GM10248 (cell line): ENCODE measurements at regions not wholly inside any gene's neighbourhood (a gene's known extent, or its start where the extent isn't known, plus 50 kb on each side); places are given as distances from the start of the nearest gene placed in this dataset.

Experiments
- CTCF ChIA-PET: fragments of 300-600 bp; sonication (Branson Sonifier 250); formaldehyde crosslinking; extraction: SDS; loops from one replicate; lab custom pipeline; 2021; ENCODE audit warnings: antibody characterized with exemption; lab: Yijun Ruan, JAX
- POLR2A ChIA-PET: fragments of 350-650 bp; sonication (Branson Sonifier 250); formaldehyde crosslinking; extraction: SDS; loops from one replicate; lab custom pipeline; 2020; ENCODE audit warnings: antibody characterized with exemption; lab: Yijun Ruan, JAX
- DNase-seq: peaks from one replicate; pipeline ENCODE4 v3.0.0; 2012; ENCODE audit errors: extremely low spot score
- CTCF ChIP-seq: IDR thresholded peaks from 2 replicates; pipeline ENCODE4 v1.5.1; 2012; ENCODE audit warnings: mild to moderate bottlenecking, low read depth; ENCODE audit errors: extremely low read depth, missing control alignments, control extremely low read depth

- ChIA-PET POLR2A (no interaction called here), CTCF (interaction anchor here (1.5 kb wide), 1 partner anchor 9 kb away, joined by 4 read pairs; no protein-coding TSS in a partner anchor)
- no peak for TF ChIP-seq CTCF
- no peak for DNase-seq
Measured at GRCh38 chr2:67229706-67230105, 167.4 kb upstream of the ETAA1 start.

- CTCF ChIA-PET: no interaction called here
- no peak for DNase-seq
- POLR2A ChIA-PET: no interaction called here
- TF ChIP-seq CTCF: no peak
Measured at GRCh38 chr2:67232936-67233335, 164.2 kb upstream of the ETAA1 start.

- no peak for DNase-seq
- POLR2A ChIA-PET: no interaction called here
- no peak for TF ChIP-seq CTCF
- CTCF ChIA-PET: interaction anchor here (1.7 kb wide), 1 partner anchor 10 kb away, joined by 5 read pairs; no protein-coding TSS in a partner anchor
Measured at GRCh38 chr2:67234440-67234839, 162.7 kb upstream of the ETAA1 start.

- TF ChIP-seq CTCF: no peak
- ChIA-PET CTCF (no interaction called here), POLR2A (no interaction called here)
- DNase-seq: no peak
Measured at GRCh38 chr2:67237288-67237687, 159.8 kb upstream of the ETAA1 start.

- no peak for DNase-seq
- TF ChIP-seq CTCF: no peak
- ChIA-PET POLR2A (no interaction called here), CTCF (no interaction called here)
Measured at GRCh38 chr2:67240507-67240906, 156.6 kb upstream of the ETAA1 start.

GRCh38 chr2:67241453-67241852 lies 155.7 kb upstream of the ETAA1 start:
- DNase-seq: no peak
- ChIA-PET CTCF (no interaction called here), POLR2A (no interaction called here)
- no peak for TF ChIP-seq CTCF

GRCh38 chr2:67242456-67242855 lies 154.7 kb upstream of the ETAA1 start:
- ChIA-PET CTCF (no interaction called here), POLR2A (no interaction called here)
- no peak for DNase-seq
- TF ChIP-seq CTCF: no peak
